Activated T-cell treated with anti-CD3 and anti-CD28 coated beads, Interleukin-2, amount 50 U/mL, for 24 hours (primary cell): ENCODE measurements at regions not wholly inside any gene's neighbourhood (a gene's known extent, or its start where the extent isn't known, plus 50 kb on each side); places are given as distances from the start of the nearest gene placed in this dataset.

Experiments
- DNase-seq: peaks from one replicate; pipeline ENCODE4 v3.0.0-alpha.2; 2020
- H3K27ac Mint-ChIP-seq: 2 replicates; pipeline ENCODE4 v1.8.0; 2020; ENCODE audit warnings: mild to moderate bottlenecking, mixed read lengths
- H3K27me3 Mint-ChIP-seq: 2 replicates; pipeline ENCODE4 v1.8.0; 2020; ENCODE audit warnings: mixed read lengths
- H3K36me3 Mint-ChIP-seq: 2 replicates; pipeline ENCODE4 v1.8.0; 2020; ENCODE audit warnings: low read depth, mixed read lengths
- H3K4me1 Mint-ChIP-seq: 2 replicates; pipeline ENCODE4 v1.8.0; 2020; ENCODE audit warnings: low read depth, mixed read lengths
- H3K4me3 Mint-ChIP-seq: 2 replicates; pipeline ENCODE4 v1.8.0; 2020; ENCODE audit warnings: mild to moderate bottlenecking, moderate library complexity, mixed read lengths
- H3K9me3 Mint-ChIP-seq: 2 replicates; pipeline ENCODE4 v1.8.0; 2020; ENCODE audit warnings: mixed read lengths

DNA sequence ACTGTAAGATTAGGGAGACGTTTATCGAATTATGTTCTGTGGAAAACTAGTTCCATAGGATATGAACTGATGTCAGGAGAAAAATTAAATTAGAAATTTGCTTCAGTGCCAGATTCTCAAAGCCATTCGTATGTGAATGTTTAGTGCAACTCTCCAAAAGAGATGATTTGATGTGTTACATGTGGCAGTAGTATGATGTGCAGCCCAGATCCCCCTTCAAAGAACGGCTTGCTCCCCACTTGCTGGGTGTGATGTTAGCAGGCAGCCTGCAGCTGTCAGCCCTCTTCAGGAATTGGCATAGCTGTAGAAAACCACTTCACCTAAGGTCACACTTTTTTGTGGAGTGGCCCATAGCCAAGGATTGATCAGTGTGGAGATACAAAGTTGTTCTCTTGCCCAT is 127.0 kb upstream of the CCDC54 start:
- H3K9me3 Mint-ChIP-seq: no peaks in the 10 kb centered on the region
- H3K36me3 Mint-ChIP-seq: no peaks in the 10 kb centered on the region
- H3K27ac Mint-ChIP-seq: no peak overlapping the region
- no peak for DNase-seq
- H3K4me1 Mint-ChIP-seq: no peaks in the 10 kb centered on the region
- H3K4me3 Mint-ChIP-seq: no peak overlapping the region
- peaks cover 2% of the 10 kb centered on the region for H3K27me3 Mint-ChIP-seq

DNA sequence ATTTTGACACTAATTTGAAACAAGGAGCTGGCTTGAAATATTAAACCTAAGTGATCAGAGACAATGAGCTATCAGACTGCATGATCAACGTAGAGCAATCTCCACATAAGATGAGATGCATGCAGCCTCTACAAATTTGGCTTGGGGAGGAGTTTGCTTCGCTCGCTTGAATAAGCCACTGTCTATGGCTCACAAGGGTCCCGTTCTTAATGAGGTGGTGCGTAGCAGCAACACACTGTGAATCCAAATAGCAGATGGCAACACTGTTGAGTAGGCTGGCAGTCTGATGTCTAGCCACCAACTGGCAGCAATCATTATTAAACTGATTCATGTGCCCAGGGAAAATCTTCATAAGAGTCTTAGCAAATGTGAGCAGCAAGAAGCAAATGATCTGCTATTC is 125.4 kb upstream of the CCDC54 start:
- DNase-seq: no peak
- Mint-ChIP-seq H3K9me3 (no peaks in the 10 kb centered on the region), H3K27ac (no peak overlapping the region), H3K4me1 (no peaks in the 10 kb centered on the region), H3K27me3 (peaks cover 7% of the 10 kb centered on the region), H3K36me3 (no peaks in the 10 kb centered on the region), H3K4me3 (no peak overlapping the region)

DNA sequence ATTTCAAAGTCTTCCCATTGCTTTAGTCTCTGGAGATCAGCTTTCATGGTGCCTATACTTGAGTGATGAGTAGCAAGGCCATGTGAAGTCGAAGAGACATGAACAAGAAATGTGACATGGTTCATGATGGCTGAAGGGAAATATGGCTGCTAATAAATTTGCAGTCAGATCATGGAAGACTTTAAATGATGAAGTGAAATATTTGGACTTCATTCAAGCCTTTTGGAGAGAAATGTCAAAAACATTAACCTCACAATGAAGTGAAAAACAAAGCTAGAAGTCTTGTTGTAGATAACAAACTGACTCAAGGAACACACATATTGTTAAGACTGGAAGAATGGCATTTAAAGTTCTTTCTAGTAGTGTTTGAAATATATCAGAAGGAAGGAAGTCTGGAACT is 120.3 kb upstream of the CCDC54 start:
- H3K27ac Mint-ChIP-seq: no peak overlapping the region
- no peak overlapping the region for H3K4me3 Mint-ChIP-seq
- DNase-seq: no peak
- H3K36me3 Mint-ChIP-seq: no peaks in the 10 kb centered on the region
- H3K4me1 Mint-ChIP-seq: no peaks in the 10 kb centered on the region
- no peaks in the 10 kb centered on the region for H3K9me3 Mint-ChIP-seq
- H3K27me3 Mint-ChIP-seq: peaks cover 20% of the 10 kb centered on the region

DNA sequence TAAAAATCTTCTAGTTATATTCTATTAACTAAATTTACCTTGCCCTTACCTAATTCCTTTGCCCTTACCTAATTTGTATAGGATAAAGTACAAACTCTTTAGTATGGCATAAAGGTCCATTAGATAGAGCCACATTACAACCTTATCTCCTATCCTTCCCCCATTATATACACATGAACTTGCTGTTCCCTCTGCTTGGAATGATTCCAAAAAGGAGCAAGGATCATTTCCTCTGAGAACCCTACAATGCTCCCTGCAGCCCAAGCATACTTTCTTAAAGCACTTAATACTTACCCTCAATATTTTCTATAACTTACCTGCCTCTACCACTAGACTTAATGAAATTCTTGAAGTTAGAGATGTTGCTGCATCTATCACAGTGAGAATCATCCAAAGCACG is 118.9 kb upstream of the CCDC54 start:
- Mint-ChIP-seq H3K36me3 (no peaks in the 10 kb centered on the region), H3K27me3 (peaks cover 20% of the 10 kb centered on the region), H3K9me3 (no peaks in the 10 kb centered on the region), H3K4me3 (no peak overlapping the region), H3K27ac (no peak overlapping the region), H3K4me1 (peaks cover 2% of the 10 kb centered on the region)
- DNase-seq: no peak

DNA sequence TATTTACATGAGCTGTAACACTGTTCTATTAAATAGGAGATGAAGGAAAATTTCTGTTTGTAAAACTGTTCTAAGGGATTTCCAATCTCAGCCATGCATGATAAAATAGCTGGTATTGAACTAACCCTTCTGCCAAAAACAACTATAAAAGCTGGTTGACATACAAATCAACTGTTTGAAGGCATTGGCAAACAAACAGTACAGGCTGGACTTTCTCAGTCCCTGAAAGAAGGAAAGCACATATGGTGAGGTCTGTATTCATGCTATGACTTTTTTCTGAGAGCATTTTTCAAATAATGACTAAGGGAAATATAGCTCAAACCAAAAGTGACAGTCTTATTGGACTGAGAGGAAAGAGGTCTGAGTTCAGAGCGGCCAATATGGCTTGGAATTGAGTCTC is 117.0 kb upstream of the CCDC54 start:
- no peak for DNase-seq
- Mint-ChIP-seq H3K4me3 (no peak overlapping the region), H3K27ac (no peak overlapping the region), H3K36me3 (no peaks in the 10 kb centered on the region), H3K4me1 (peaks cover 7% of the 10 kb centered on the region), H3K9me3 (no peaks in the 10 kb centered on the region), H3K27me3 (peaks cover 18% of the 10 kb centered on the region)

DNA sequence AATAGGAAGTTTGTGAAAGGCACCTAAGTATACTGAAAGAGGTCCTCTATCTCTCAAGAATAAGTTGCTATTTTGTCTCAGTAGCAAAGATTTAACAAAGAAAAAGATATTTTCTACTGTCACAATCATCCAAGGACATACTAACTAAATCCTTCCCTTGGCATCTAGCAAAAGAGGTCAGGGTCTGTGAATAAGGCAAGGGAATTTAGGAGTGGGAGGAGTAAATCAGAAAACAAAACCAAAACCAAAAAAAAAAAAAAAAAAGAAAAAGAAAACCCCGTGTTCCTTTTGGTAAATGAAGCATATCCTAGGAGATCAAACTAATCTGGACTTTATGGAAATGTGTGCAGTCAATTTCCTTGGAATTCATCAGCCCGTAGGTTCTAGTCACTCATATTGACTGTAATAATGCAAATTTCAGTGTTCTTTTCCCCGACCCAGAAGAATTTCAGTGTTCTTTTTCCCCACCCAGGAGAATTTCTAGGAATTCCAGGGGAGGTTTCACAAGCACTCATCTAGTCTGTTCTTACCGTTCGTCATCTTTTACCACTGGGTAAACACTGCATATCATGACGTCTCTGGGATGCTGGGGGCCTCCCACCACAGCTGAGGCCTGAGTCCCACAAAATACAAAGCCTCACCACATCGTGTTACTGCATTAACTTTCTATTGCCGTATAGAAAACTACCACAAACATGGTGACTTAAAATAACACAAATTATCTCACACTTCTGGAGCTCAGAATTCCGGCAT is 113.8 kb upstream of the CCDC54 start:
- no peaks in the 10 kb centered on the region for H3K36me3 Mint-ChIP-seq
- no peak for DNase-seq
- H3K9me3 Mint-ChIP-seq: no peaks in the 10 kb centered on the region
- H3K4me1 Mint-ChIP-seq: peaks cover 7% of the 10 kb centered on the region
- no peak overlapping the region for H3K4me3 Mint-ChIP-seq
- H3K27ac Mint-ChIP-seq: no peak overlapping the region
- H3K27me3 Mint-ChIP-seq: peaks cover 7% of the 10 kb centered on the region

DNA sequence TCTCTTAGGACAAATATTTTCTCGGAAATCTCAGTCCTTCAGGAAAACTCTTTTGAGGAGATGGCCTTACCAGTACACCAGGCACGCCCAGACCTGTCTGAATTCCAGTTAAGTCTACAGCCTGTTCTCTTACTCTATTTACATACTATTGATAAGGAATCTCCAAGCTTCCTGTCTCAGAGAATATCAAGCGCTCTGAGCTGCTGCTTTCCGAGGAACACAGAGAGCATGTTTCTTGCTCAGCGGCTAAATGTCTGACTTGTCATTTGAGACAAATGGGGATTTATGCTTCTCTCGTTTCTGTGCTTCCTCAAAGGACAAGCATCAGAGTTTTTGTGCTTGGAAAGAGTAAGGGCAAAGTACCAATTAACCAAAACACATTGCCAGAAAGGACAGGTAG is 112.4 kb upstream of the CCDC54 start:
- H3K36me3 Mint-ChIP-seq: no peaks in the 10 kb centered on the region
- no peak overlapping the region for H3K4me3 Mint-ChIP-seq
- DNase-seq: no peak
- no peaks in the 10 kb centered on the region for H3K27me3 Mint-ChIP-seq
- H3K9me3 Mint-ChIP-seq: no peaks in the 10 kb centered on the region
- H3K27ac Mint-ChIP-seq: no peak overlapping the region
- H3K4me1 Mint-ChIP-seq: peaks cover 7% of the 10 kb centered on the region

DNA sequence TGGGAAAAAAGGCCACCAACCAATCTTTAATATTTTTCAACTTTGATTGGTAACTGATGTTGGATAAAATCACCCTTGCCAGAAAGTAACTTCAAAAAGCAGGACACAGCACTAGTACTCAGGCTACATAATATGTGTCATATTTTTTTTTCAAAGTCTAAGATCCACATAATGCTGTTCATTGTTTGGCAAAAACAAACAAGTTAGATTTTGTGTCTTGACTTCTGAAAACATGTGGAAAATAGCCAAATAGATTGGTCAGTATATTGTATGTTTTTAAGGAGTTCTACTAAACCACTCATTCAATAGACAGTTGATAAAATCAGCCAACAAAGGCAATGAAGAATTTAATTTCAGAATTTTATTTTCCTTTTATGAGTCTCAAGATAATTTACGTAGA is 111.7 kb upstream of the CCDC54 start:
- H3K9me3 Mint-ChIP-seq: no peaks in the 10 kb centered on the region
- H3K27me3 Mint-ChIP-seq: no peaks in the 10 kb centered on the region
- no peaks in the 10 kb centered on the region for H3K36me3 Mint-ChIP-seq
- no peak overlapping the region for H3K27ac Mint-ChIP-seq
- DNase-seq: no peak
- H3K4me1 Mint-ChIP-seq: peaks cover 7% of the 10 kb centered on the region
- no peak overlapping the region for H3K4me3 Mint-ChIP-seq

DNA sequence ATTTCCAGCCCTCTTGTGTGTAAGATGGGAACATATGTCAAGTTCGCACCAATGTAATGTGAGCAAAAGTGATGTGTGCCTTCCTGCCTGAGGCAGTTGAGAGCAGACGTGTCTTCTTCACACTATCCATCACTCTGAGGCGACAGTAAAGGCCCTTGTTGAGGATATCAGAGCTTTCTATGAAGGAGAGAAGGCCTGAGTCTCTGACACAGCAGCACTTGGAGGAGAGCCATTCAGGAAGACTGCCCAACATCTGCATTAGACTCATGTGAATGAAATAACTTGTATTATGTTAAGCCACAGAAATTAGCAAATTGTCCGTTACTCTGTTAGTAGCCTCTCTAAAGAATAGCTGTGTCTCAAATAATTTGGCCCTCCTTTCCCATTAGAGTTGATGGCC is 108.8 kb upstream of the CCDC54 start:
- peaks cover 11% of the 10 kb centered on the region for H3K27me3 Mint-ChIP-seq
- no peaks in the 10 kb centered on the region for H3K9me3 Mint-ChIP-seq
- H3K36me3 Mint-ChIP-seq: no peaks in the 10 kb centered on the region
- DNase-seq: no peak
- no peak overlapping the region for H3K4me3 Mint-ChIP-seq
- H3K27ac Mint-ChIP-seq: no peak overlapping the region
- peaks cover 5% of the 10 kb centered on the region for H3K4me1 Mint-ChIP-seq

DNA sequence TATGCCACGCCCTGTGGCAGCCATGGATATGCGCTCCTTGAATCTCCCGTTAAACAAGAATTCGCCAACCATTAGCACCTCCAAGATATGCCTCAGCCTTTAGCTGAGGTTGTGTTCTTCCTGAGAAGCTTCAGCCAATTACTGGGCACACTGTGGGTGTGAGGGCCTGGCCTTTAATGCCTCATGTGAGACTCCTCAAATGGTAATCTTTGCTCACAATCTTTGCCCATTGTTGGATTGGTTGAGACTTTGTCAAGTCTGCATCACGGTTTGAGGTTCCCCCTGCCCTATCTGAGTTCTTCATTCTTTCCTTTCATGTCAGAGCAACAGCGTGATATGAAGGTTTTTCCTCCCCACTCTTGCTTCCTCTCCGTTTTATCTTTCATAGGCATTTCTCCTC is 108.1 kb upstream of the CCDC54 start:
- Mint-ChIP-seq H3K4me3 (no peak overlapping the region), H3K27me3 (peaks cover 11% of the 10 kb centered on the region), H3K27ac (no peak overlapping the region), H3K36me3 (no peaks in the 10 kb centered on the region), H3K4me1 (peaks cover 2% of the 10 kb centered on the region), H3K9me3 (no peaks in the 10 kb centered on the region)
- no peak for DNase-seq

DNA sequence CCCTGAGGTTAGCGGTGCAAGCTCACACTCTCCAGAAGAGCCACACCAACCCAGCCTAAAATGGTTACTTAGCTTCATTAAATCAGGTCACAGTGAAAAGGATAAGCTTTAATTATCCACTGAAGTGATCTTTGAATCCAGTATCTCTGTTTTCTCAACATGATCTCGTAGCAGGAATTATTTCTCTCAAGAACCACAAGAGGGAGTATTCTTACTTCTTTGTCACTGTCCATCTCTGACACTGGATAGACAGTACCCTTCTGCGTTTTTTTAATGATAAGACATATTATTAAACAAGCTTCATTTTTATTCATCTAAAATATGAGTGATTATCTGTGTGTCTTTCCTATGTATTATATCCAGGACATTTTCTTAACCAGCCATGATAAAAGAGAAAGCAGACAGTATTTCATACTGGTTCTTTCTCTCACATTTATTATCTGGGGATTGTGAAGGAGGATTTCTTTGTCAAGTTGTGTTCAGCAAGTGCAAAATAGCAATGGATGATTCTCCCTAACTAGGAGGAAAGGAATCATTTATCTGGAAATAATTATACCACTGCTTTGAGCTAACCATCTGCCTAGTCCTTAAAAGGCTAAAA is 105.4 kb upstream of the CCDC54 start:
- H3K4me3 Mint-ChIP-seq: no peak overlapping the region
- H3K27ac Mint-ChIP-seq: no peak overlapping the region
- peaks cover 14% of the 10 kb centered on the region for H3K27me3 Mint-ChIP-seq
- no peaks in the 10 kb centered on the region for H3K9me3 Mint-ChIP-seq
- no peaks in the 10 kb centered on the region for H3K36me3 Mint-ChIP-seq
- peaks cover 2% of the 10 kb centered on the region for H3K4me1 Mint-ChIP-seq
- no peak for DNase-seq

DNA sequence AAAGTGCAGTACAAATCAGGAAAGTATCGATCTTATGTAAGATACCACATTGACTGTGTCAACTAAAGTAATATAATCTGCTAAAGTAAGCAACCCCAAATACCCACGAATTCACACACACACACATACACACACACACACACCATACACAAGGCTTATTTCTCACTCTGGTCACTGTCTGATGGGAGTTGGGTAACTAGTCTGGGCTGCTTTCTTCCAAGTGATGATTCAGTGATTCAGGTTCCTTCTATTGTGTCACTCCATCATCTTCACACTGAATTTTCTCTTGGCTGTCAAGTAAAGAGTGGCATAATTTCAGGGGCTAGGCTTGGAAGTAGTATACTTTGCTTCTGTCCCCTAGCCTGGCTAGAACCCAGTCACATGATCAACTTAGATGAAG is 104.8 kb upstream of the CCDC54 start:
- no peak for DNase-seq
- Mint-ChIP-seq H3K9me3 (no peaks in the 10 kb centered on the region), H3K36me3 (no peaks in the 10 kb centered on the region), H3K4me3 (no peak overlapping the region), H3K27ac (no peak overlapping the region), H3K4me1 (peaks cover 2% of the 10 kb centered on the region), H3K27me3 (peaks cover 14% of the 10 kb centered on the region)

DNA sequence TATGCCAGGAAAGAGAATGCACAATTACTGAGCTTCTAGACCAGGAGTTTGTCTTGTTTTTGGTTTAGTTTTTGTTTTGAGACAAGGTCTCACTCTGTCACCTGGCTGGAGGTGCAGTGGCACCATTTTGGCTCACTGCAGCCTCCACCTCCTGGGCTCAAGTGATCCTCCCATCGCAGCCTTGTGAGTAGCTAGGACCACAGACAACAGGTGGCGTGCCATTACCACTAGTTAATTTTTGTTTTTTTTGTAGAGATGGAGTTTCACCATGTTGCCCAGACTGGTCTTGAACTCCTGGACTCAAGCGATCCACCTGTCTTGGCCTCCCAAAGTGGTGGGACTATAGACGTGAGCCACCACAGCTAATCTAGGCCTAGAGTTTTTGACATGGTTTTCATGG is 104.4 kb upstream of the CCDC54 start:
- no peak for DNase-seq
- Mint-ChIP-seq H3K4me3 (no peak overlapping the region), H3K36me3 (no peaks in the 10 kb centered on the region), H3K27ac (no peak overlapping the region), H3K9me3 (no peaks in the 10 kb centered on the region), H3K27me3 (peaks cover 14% of the 10 kb centered on the region), H3K4me1 (peaks cover 2% of the 10 kb centered on the region)

DNA sequence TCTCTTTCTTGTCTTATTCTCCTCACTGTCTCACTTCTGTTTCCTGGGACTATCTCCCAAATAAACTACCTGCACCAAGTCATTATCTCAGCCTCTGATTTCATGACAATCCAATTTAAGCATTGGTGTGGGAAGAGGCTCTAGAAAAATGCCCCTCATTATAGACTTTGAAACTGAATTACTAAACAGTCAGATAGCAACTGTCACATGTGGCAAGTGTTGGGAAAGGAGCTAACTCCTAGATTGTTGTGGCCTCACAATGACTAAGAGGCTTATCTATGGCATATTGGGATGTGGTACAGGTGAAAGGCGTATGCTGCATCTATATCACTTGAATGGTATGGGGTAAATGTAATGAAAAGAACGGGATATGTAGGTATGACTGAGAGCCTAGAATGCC is 103.5 kb upstream of the CCDC54 start:
- H3K27ac Mint-ChIP-seq: no peak overlapping the region
- peaks cover 2% of the 10 kb centered on the region for H3K4me1 Mint-ChIP-seq
- no peaks in the 10 kb centered on the region for H3K36me3 Mint-ChIP-seq
- no peak for DNase-seq
- H3K4me3 Mint-ChIP-seq: no peak overlapping the region
- peaks cover 14% of the 10 kb centered on the region for H3K27me3 Mint-ChIP-seq
- H3K9me3 Mint-ChIP-seq: no peaks in the 10 kb centered on the region

DNA sequence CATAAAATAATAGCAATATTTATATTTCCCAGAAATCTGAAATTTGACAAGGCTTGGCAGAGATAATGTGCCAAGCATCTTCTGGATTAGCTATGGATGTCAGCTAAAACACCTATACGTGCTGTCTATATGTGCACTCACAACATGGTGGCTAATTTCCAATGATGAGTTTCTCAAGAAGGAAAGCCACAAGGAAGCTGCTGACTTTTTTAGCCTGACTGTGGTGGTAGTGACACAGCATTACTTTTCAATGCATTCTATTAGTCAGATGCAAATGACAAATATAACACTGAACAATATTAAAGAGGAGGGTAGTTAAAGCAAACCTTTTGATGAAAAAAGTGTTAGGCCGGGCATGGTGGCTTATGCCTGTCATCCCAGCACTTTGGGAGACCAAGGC is 101.7 kb upstream of the CCDC54 start:
- Mint-ChIP-seq H3K4me3 (no peak overlapping the region), H3K36me3 (no peaks in the 10 kb centered on the region), H3K27ac (no peak overlapping the region), H3K9me3 (no peaks in the 10 kb centered on the region), H3K27me3 (peaks cover 14% of the 10 kb centered on the region), H3K4me1 (peaks cover 2% of the 10 kb centered on the region)
- DNase-seq: no peak

DNA sequence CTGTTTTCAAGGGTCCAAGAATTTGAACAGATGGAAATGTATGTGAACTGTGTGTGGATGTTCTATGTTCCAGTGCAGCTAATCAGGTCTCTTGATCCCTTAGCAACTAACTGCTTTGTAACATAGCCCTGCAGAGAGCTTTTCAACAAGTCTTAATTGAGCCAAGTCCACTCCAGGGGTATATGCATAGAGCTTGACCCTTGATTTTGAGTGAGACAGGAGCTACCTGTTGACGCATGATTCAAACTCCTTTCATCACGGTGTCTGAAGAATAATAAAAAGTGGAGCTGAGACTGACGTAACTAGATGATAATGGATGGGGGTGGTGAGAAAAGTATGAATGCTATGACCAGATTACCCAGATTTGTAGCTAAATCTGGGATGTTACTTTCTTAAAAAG is 93.3 kb upstream of the CCDC54 start:
- H3K9me3 Mint-ChIP-seq: no peaks in the 10 kb centered on the region
- H3K4me3 Mint-ChIP-seq: no peak overlapping the region
- H3K27me3 Mint-ChIP-seq: peaks cover 15% of the 10 kb centered on the region
- H3K4me1 Mint-ChIP-seq: no peaks in the 10 kb centered on the region
- no peak overlapping the region for H3K27ac Mint-ChIP-seq
- no peaks in the 10 kb centered on the region for H3K36me3 Mint-ChIP-seq
- no peak for DNase-seq
